ENCODE measurements at regions not wholly inside any gene's neighbourhood (a gene's known extent, or its start where the extent isn't known, plus 50 kb on each side); places are given as distances from the start of the nearest gene placed in this dataset.

- FAIRE-seq, result no peak
- no peak for DNase-seq (ENCODE audit: extremely low spot score, insufficient read length, low read depth)
These were observed 310.9 kb downstream of the MFSD1 start for GRCh38 chr3:159112724-159113123.

GRCh38 chr3:159113221-159113875 is 311.5 kb downstream of the MFSD1 start:
- no peak for DNase-seq (ENCODE audit: extremely low spot score, insufficient read length, low read depth)
- no peak for FAIRE-seq

GRCh38 chr3:159114582-159114981 is 312.7 kb downstream of the MFSD1 start:
- no peak for DNase-seq (ENCODE audit: extremely low spot score, insufficient read length, low read depth)
- no peak for FAIRE-seq

- FAIRE-seq (no peak), DNase-seq (ENCODE audit: extremely low spot score, insufficient read length, low read depth) (no peak)
These were observed 322.0 kb downstream of the MFSD1 start for GRCh38 chr3:159123877-159124276.

- no peak for DNase-seq (ENCODE audit: extremely low spot score, insufficient read length, low read depth)
These were observed 324.6 kb downstream of the MFSD1 start for GRCh38 chr3:159126261-159127020.

GRCh38 chr3:159127021-159127392 is 325.2 kb downstream of the MFSD1 start:
- DNase-seq (ENCODE audit: extremely low spot score, insufficient read length, low read depth) (no peak), FAIRE-seq (no peak)

More at GRCh38 chr3:159126261-159127020, 324.6 kb downstream of the MFSD1 start:
- no peak for FAIRE-seq

- FAIRE-seq (no peak), DNase-seq (ENCODE audit: extremely low spot score, insufficient read length, low read depth) (no peak)
These were observed 326.8 kb downstream of the MFSD1 start for GRCh38 chr3:159128628-159129027.

- DNase-seq (ENCODE audit: extremely low spot score, insufficient read length, low read depth), result no peak
- peak; percentile 38 for FAIRE-seq
These were observed 328.3 kb downstream of the MFSD1 start for GRCh38 chr3:159130108-159130507.

GRCh38 chr3:159131376-159131775 is 329.5 kb downstream of the MFSD1 start:
- DNase-seq (ENCODE audit: extremely low spot score, insufficient read length, low read depth) (no peak), FAIRE-seq (no peak)

GRCh38 chr3:159137949-159138348 is 336.1 kb downstream of the MFSD1 start:
- FAIRE-seq, result no peak
- DNase-seq (ENCODE audit: extremely low spot score, insufficient read length, low read depth), result no peak

GRCh38 chr3:159139326-159139725 is 337.5 kb downstream of the MFSD1 start:
- DNase-seq (ENCODE audit: extremely low spot score, insufficient read length, low read depth) (no peak), FAIRE-seq (no peak)

GRCh38 chr3:159144472-159144871 is 342.6 kb downstream of the MFSD1 start:
- FAIRE-seq, result no peak
- no peak for DNase-seq (ENCODE audit: extremely low spot score, insufficient read length, low read depth)

GRCh38 chr3:159144891-159145290 is 343.0 kb downstream of the MFSD1 start:
- FAIRE-seq, result no peak
- no peak for DNase-seq (ENCODE audit: extremely low spot score, insufficient read length, low read depth)

GRCh38 chr3:159146392-159146791 is 344.5 kb downstream of the MFSD1 start:
- DNase-seq (ENCODE audit: extremely low spot score, insufficient read length, low read depth) (no peak), FAIRE-seq (no peak)

GRCh38 chr3:159146856-159147435 is 345.1 kb downstream of the MFSD1 start:
- DNase-seq (ENCODE audit: extremely low spot score, insufficient read length, low read depth), result no peak
- FAIRE-seq, result no peak

GRCh38 chr3:159147813-159148212 is 346.0 kb downstream of the MFSD1 start:
- DNase-seq (ENCODE audit: extremely low spot score, insufficient read length, low read depth), result no peak
- FAIRE-seq, result no peak

GRCh38 chr3:159148466-159148865 is 346.6 kb downstream of the MFSD1 start:
- FAIRE-seq, result no peak
- DNase-seq (ENCODE audit: extremely low spot score, insufficient read length, low read depth), result no peak

- FAIRE-seq (no peak), DNase-seq (ENCODE audit: extremely low spot score, insufficient read length, low read depth) (no peak)
These were observed 347.3 kb downstream of the MFSD1 start for GRCh38 chr3:159149131-159149530.

- no peak for DNase-seq (ENCODE audit: extremely low spot score, insufficient read length, low read depth)
- FAIRE-seq, result no peak
These were observed 347.8 kb downstream of the MFSD1 start for GRCh38 chr3:159149633-159150032.

- FAIRE-seq (no peak), DNase-seq (ENCODE audit: extremely low spot score, insufficient read length, low read depth) (no peak)
These were observed 348.3 kb downstream of the MFSD1 start for GRCh38 chr3:159150180-159150579.

GRCh38 chr3:159151130-159151529 is 349.3 kb downstream of the MFSD1 start:
- no peak for FAIRE-seq
- DNase-seq (ENCODE audit: extremely low spot score, insufficient read length, low read depth), result no peak
